HG03196 (cell line): ENCODE measurements at regions not wholly inside any gene's neighbourhood (a gene's known extent, or its start where the extent isn't known, plus 50 kb on each side); places are given as distances from the start of the nearest gene placed in this dataset.

Experiments
- ATAC-seq: cut with Tn5 transposase; IDR thresholded peaks from one replicate; pipeline ENCODE4 v1.9.1; 2021; ENCODE audit not compliant: unreplicated experiment

- ATAC-seq, result no peak
Measured at GRCh38 chr11:21817696-21818095, 375.2 kb upstream of the ANO5 start.

GRCh38 chr11:21820176-21820575 lies 372.7 kb upstream of the ANO5 start:
- ATAC-seq, result no peak

GRCh38 chr11:21825127-21825526 lies 367.8 kb upstream of the ANO5 start:
- no peak for ATAC-seq

GRCh38 chr11:21838427-21838826 lies 354.5 kb upstream of the ANO5 start:
- no peak for ATAC-seq

GRCh38 chr11:21839796-21840195 lies 353.1 kb upstream of the ANO5 start:
- no peak for ATAC-seq

GRCh38 chr11:21861314-21861713 lies 331.6 kb upstream of the ANO5 start:
- ATAC-seq, result no peak

- no peak for ATAC-seq
Measured at GRCh38 chr11:21865541-21865940, 327.3 kb upstream of the ANO5 start.

- ATAC-seq, result no peak
Measured at GRCh38 chr11:21866781-21867180, 326.1 kb upstream of the ANO5 start.

GRCh38 chr11:21877151-21877550 lies 315.7 kb upstream of the ANO5 start:
- ATAC-seq, result no peak

- no peak for ATAC-seq
Measured at GRCh38 chr11:21883354-21883753, 309.5 kb upstream of the ANO5 start.

GRCh38 chr11:21888814-21889213 lies 304.1 kb upstream of the ANO5 start:
- no peak for ATAC-seq

GRCh38 chr11:21892736-21893564 lies 299.9 kb upstream of the ANO5 start:
- no peak for ATAC-seq

- ATAC-seq, result no peak
Measured at GRCh38 chr11:21893565-21893867, 299.4 kb upstream of the ANO5 start.

GRCh38 chr11:21894492-21894891 lies 298.4 kb upstream of the ANO5 start:
- ATAC-seq, result no peak

- ATAC-seq, result no peak
Measured at GRCh38 chr11:21895686-21896085, 297.2 kb upstream of the ANO5 start.

- no peak for ATAC-seq
Measured at GRCh38 chr11:21896216-21896615, 296.7 kb upstream of the ANO5 start.

- no peak for ATAC-seq
Measured at GRCh38 chr11:21896746-21897602, 295.9 kb upstream of the ANO5 start.

- no peak for ATAC-seq
Measured at GRCh38 chr11:21897752-21898151, 295.1 kb upstream of the ANO5 start.

GRCh38 chr11:21908211-21908610 lies 284.7 kb upstream of the ANO5 start:
- ATAC-seq, result no peak

- no peak for ATAC-seq
Measured at GRCh38 chr11:21909145-21909544, 283.7 kb upstream of the ANO5 start.

GRCh38 chr11:21911061-21911460 lies 281.8 kb upstream of the ANO5 start:
- no peak for ATAC-seq

- ATAC-seq, result no peak
Measured at GRCh38 chr11:21912285-21912684, 280.6 kb upstream of the ANO5 start.
